ENCODE measurements at regions not wholly inside any gene's neighbourhood (a gene's known extent, or its start where the extent isn't known, plus 50 kb on each side); places are given as distances from the start of the nearest gene placed in this dataset.

DNA sequence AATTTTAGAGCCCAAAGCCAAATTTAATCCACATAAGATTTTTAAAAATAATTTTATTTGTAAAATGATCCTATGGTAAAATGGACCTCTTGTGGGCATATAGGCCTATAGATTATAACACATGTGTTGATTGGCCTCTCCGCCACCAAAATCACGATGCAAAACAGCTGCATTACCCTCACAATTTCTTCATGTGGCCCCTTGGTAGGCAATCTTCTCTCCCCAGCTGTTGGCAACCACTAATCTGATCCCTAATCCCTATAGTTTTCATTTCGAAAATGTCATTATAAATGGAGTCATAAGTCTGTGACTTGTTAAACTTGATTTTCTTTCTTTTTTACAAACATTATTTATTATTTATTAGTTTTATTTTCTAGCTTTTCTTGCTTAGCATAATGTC, 263.9 kb upstream of the SULF2 start:
- peaks cover 11% of the 10 kb centered on the region; the same call in 1 of the 2 replicates for H3K9me3 ChIP-seq (ENCODE audit: insufficient read depth, low read depth)
- H2AFZ ChIP-seq = no peak overlapping the region
- H3K36me3 ChIP-seq (ENCODE audit: low read depth) = peaks cover 41% of the 10 kb centered on the region
- H3K4me1 ChIP-seq (replicated peaks; ENCODE audit: insufficient read depth) = peaks cover 22% of the 10 kb centered on the region
- peaks cover 5% of the 10 kb centered on the region; the same call in 1 of the 2 replicates for H3K79me2 ChIP-seq (ENCODE audit: low read depth)
- H3K9me2 ChIP-seq (ENCODE audit: insufficient read depth) = no peaks in the 10 kb centered on the region
- no peak overlapping the region for H3K4me2 ChIP-seq
- ChIA-PET CTCF (no interaction called here), POLR2A (ENCODE audit: unreplicated experiment) (no interaction called here)
- H3K27ac ChIP-seq = no peak overlapping the region
- no TSS peak for BruUV-seq (replicated peaks)
- intact Hi-C loops (cut with micrococcal nuclease; ENCODE audit: unreplicated experiment) = no loop called here
- no peak overlapping the region for H3K4me3 ChIP-seq
- H4K20me1 ChIP-seq (ENCODE audit: insufficient read depth) = no peaks in the 10 kb centered on the region
- TF ChIP-seq EZH2 (IDR thresholded peaks at IDR 0.05; ENCODE audit: low read depth) = no peak
- TF ChIP-seq, protein P1, sequence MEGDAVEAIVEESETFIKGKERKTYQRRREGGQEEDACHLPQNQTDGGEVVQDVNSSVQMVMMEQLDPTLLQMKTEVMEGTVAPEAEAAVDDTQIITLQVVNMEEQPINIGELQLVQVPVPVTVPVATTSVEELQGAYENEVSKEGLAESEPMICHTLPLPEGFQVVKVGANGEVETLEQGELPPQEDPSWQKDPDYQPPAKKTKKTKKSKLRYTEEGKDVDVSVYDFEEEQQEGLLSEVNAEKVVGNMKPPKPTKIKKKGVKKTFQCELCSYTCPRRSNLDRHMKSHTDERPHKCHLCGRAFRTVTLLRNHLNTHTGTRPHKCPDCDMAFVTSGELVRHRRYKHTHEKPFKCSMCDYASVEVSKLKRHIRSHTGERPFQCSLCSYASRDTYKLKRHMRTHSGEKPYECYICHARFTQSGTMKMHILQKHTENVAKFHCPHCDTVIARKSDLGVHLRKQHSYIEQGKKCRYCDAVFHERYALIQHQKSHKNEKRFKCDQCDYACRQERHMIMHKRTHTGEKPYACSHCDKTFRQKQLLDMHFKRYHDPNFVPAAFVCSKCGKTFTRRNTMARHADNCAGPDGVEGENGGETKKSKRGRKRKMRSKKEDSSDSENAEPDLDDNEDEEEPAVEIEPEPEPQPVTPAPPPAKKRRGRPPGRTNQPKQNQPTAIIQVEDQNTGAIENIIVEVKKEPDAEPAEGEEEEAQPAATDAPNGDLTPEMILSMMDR (conservative IDR thresholded peaks at IDR 0.05) = no peak
- peaks cover 27% of the 10 kb centered on the region for H3F3A ChIP-seq (ENCODE audit: insufficient read depth, low read depth)
- H3K27me3 ChIP-seq (ENCODE audit: insufficient read depth, low read depth) = no peaks in the 10 kb centered on the region
- DNase-seq = no peak

DNA sequence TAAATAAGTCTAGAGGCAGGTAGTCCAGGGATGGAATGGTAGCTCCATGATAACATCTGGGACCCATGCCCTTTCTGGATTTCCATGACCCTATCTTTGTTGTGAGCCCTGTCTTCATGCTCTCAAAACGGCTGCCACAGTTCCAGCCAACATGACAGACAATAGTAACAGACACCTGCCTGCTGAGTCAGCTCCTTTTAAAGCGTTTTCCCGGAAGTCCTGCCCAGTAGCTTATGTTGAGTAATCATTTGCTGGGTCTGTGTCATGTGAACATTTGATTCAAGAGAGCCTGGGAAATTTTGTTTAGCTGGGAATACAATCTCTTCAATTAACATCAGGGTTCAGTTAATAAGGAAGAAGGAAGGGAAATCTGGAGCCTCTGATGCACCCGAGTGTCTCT, 262.2 kb upstream of the SULF2 start:
- TF ChIP-seq, protein P1 (conservative IDR thresholded peaks at IDR 0.05) = no peak
- no peak for TF ChIP-seq EZH2 (IDR thresholded peaks at IDR 0.05; ENCODE audit: low read depth)
- no TSS peak for BruUV-seq (replicated peaks)
- Histone ChIP-seq H3K9me3 (ENCODE audit: insufficient read depth, low read depth) (peaks cover 13% of the 10 kb centered on the region; the same call in 1 of the 2 replicates), H3K79me2 (ENCODE audit: low read depth) (peaks cover 5% of the 10 kb centered on the region; the same call in 1 of the 2 replicates), H4K20me1 (ENCODE audit: insufficient read depth) (no peaks in the 10 kb centered on the region), H3F3A (ENCODE audit: insufficient read depth, low read depth) (peaks cover 22% of the 10 kb centered on the region), H2AFZ (no peak overlapping the region), H3K27me3 (ENCODE audit: insufficient read depth, low read depth) (no peaks in the 10 kb centered on the region), H3K27ac (0 out of 2 replicates have a peak overlapping the region, but pooled peaks have one; percentile 4), H3K36me3 (ENCODE audit: low read depth) (peaks cover 33% of the 10 kb centered on the region), H3K4me1 (replicated peaks; ENCODE audit: insufficient read depth) (peaks cover 15% of the 10 kb centered on the region), H3K4me2 (no peak overlapping the region), H3K4me3 (no peak overlapping the region), H3K9me2 (ENCODE audit: insufficient read depth) (no peaks in the 10 kb centered on the region)
- DNase-seq = no peak
- CTCF ChIA-PET = no interaction called here
- POLR2A ChIA-PET (ENCODE audit: unreplicated experiment) = no interaction called here
- intact Hi-C loops (cut with micrococcal nuclease; ENCODE audit: unreplicated experiment) = no loop called here

DNA sequence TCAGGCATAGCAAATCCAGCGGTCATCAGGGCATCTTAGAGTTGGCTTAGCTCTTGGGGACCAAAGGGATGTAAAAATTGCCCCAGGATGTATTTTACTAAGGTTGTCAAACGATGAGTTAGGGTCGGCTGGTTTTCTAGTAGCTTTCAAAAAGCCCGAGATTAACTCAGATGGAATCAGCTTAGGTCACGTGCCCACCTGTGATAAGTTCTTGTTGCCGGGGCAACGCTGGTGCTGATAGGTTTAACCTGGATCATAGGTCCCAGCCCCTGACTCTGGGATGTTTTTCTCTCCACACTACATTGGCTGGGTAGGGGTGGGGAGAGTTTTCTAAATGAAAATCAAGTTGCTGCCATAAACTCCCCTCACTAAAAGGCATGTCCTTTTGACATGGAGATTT, 257.3 kb upstream of the SULF2 start:
- intact Hi-C loops (cut with micrococcal nuclease; ENCODE audit: unreplicated experiment) = no loop called here
- Histone ChIP-seq H3K9me3 (ENCODE audit: insufficient read depth, low read depth) (0 out of 2 replicates have a peak, but pooled peaks cover 4% of the 10 kb centered on the region), H3K27ac (no peak overlapping the region), H4K20me1 (ENCODE audit: insufficient read depth) (no peaks in the 10 kb centered on the region), H3K79me2 (ENCODE audit: low read depth) (peaks cover 7% of the 10 kb centered on the region; the same call in 1 of the 2 replicates), H3F3A (ENCODE audit: insufficient read depth, low read depth) (no peaks in the 10 kb centered on the region), H3K27me3 (ENCODE audit: insufficient read depth, low read depth) (no peaks in the 10 kb centered on the region), H3K36me3 (ENCODE audit: low read depth) (peaks cover 13% of the 10 kb centered on the region; the same call in 1 of the 2 replicates), H3K4me3 (no peak overlapping the region), H3K9me2 (ENCODE audit: insufficient read depth) (no peaks in the 10 kb centered on the region), H3K4me2 (no peak overlapping the region), H2AFZ (no peak overlapping the region), H3K4me1 (replicated peaks; ENCODE audit: insufficient read depth) (no peaks in the 10 kb centered on the region)
- CTCF ChIA-PET = no interaction called here
- no peak for TF ChIP-seq EZH2 (IDR thresholded peaks at IDR 0.05; ENCODE audit: low read depth)
- TF ChIP-seq, protein P1 (conservative IDR thresholded peaks at IDR 0.05) = no peak
- POLR2A ChIA-PET (ENCODE audit: unreplicated experiment) = no interaction called here
- no TSS peak for BruUV-seq (replicated peaks)
- DNase-seq = no peak
